Mesodermal cell (in vitro differentiated cells): ENCODE measurements at regions not wholly inside any gene's neighbourhood (a gene's known extent, or its start where the extent isn't known, plus 50 kb on each side); places are given as distances from the start of the nearest gene placed in this dataset.

ENCODE experiments used
- H3K27ac ChIP-seq: 2 replicates; pipeline ENCODE4 v1.7.0; 2013; ENCODE audit warnings: mild to moderate bottlenecking, low read depth, low read length, moderate library complexity; ENCODE audit not compliant: severe bottlenecking
- H3K36me3 ChIP-seq: 2 replicates; pipeline ENCODE4 v1.7.1; 2013; ENCODE audit warnings: mild to moderate bottlenecking, low read length, moderate library complexity; ENCODE audit not compliant: control insufficient read depth, insufficient read depth
- H3K4me1 ChIP-seq: one replicate; pipeline ENCODE4 v1.7.1; 2013; ENCODE audit warnings: mild to moderate bottlenecking, low read length; ENCODE audit not compliant: insufficient read depth, control insufficient read depth, poor library complexity, severe bottlenecking
- H3K4me3 ChIP-seq: 2 replicates; pipeline ENCODE4 v1.7.0; 2013; ENCODE audit warnings: low read length, control low read depth, mild to moderate bottlenecking; ENCODE audit not compliant: insufficient read depth, poor library complexity, severe bottlenecking; ENCODE audit errors: extremely low read depth
- H3K9me3 ChIP-seq: 2 replicates; pipeline ENCODE4 v1.7.1; 2013; ENCODE audit warnings: mild to moderate bottlenecking, low read length, moderate library complexity; ENCODE audit not compliant: control insufficient read depth
- WGBS, 2 experiments: methylation state at CpG; one replicate each; pipeline ENCODE4 v1.1.5; 2013; ENCODE audit warnings: missing lambda C conversion rate in 2 of 2; ENCODE audit not compliant: insufficient coverage in 2 of 2; 5-methylcytosine and 5-hydroxymethylcytosine counted together

DNA sequence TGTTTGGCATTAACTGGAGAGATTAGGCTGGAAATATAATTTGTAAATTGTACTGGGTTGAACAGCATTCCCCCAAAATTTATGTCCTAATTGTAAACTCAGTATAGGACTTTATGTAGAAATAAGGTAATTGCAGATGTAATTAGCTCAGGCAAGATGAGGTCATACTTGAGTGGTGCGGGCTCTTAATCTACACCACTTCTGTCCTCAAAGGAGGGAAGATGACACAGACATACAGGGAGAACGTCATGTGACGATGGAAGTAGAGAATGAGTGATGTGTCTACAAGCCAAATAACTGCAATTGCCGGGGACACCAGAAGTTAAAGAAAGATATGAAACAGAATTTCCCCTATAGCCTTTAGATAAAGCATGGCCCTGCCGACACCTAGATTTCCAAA is 1501.1 kb upstream of the PIK3C3 start:
- WGBS, 2 experiments, result 100% methylated on average over 1 of the region's 5 CpGs; no CpG with 5 or more reads in 1 of the 2 experiments

GRCh38 chr18:40452599-40452998 is 1502.4 kb upstream of the PIK3C3 start:
- 94 to 95% methylated on average over 2 of the region's 2 CpGs for WGBS, 2 experiments

More for the DNA sequence above, 1501.1 kb upstream of the PIK3C3 start:
- Histone ChIP-seq H3K27ac (no peak overlapping the region), H3K9me3 (no peaks in the 10 kb centered on the region), H3K4me1 (no peaks in the 10 kb centered on the region), H3K36me3 (no peaks in the 10 kb centered on the region), H3K4me3 (no peak overlapping the region)

GRCh38 chr18:40450751-40451150 is 1504.3 kb upstream of the PIK3C3 start:
- no peaks in the 10 kb centered on the region for H3K4me1 ChIP-seq
- no peak overlapping the region for H3K4me3 ChIP-seq
- H3K9me3 ChIP-seq, result no peaks in the 10 kb centered on the region

More at GRCh38 chr18:40452599-40452998, 1502.4 kb upstream of the PIK3C3 start:
- no peaks in the 10 kb centered on the region for H3K4me1 ChIP-seq
- no peaks in the 10 kb centered on the region for H3K36me3 ChIP-seq
- H3K4me3 ChIP-seq, result no peak overlapping the region
- no peak overlapping the region for H3K27ac ChIP-seq
- no peaks in the 10 kb centered on the region for H3K9me3 ChIP-seq

GRCh38 chr18:40447820-40448219 is 1507.2 kb upstream of the PIK3C3 start:
- Histone ChIP-seq H3K27ac (no peak overlapping the region), H3K9me3 (no peaks in the 10 kb centered on the region), H3K4me3 (no peak overlapping the region), H3K4me1 (no peaks in the 10 kb centered on the region), H3K36me3 (no peaks in the 10 kb centered on the region)
- WGBS, 2 experiments, result 86% methylated on average over 1 of the region's 1 CpG; no CpG with 5 or more reads in 1 of the 2 experiments

More at GRCh38 chr18:40450751-40451150, 1504.3 kb upstream of the PIK3C3 start:
- no peaks in the 10 kb centered on the region for H3K36me3 ChIP-seq
- H3K27ac ChIP-seq, result no peak overlapping the region

- H3K9me3 ChIP-seq, result no peaks in the 10 kb centered on the region
- no peak overlapping the region for H3K27ac ChIP-seq
- WGBS, 2 experiments, result 88 to 100% methylated on average over 2 to 4 of the region's 7 CpGs
- H3K4me1 ChIP-seq, result no peaks in the 10 kb centered on the region
- H3K36me3 ChIP-seq, result no peaks in the 10 kb centered on the region
- no peak overlapping the region for H3K4me3 ChIP-seq
Observed at GRCh38 chr18:40440088-40440487, 1514.9 kb upstream of the PIK3C3 start.

DNA sequence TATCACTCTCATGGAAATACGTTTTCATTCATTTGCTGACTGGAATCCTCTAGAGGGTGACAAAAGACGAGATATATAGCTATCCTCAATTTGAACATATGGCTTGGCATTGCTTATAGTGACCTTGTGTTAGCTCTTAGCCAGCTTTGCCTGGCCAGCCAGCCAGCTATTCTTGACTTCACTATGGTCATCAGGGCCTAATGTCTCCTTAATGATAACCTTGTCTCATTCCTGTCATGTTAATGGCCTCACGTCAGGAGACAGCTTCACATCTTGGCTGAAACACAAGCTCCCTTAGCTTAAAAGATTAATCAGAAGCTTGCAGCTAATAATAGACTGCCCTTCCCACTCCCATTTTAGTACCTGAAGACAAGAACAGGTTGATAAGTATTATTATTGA is 1517.5 kb upstream of the PIK3C3 start:
- Histone ChIP-seq H3K4me1 (no peaks in the 10 kb centered on the region), H3K36me3 (no peaks in the 10 kb centered on the region), H3K27ac (no peak overlapping the region), H3K4me3 (no peak overlapping the region), H3K9me3 (no peaks in the 10 kb centered on the region)
- 71 to 84% methylated on average over 2 to 3 of the region's 3 CpGs for WGBS, 2 experiments

GRCh38 chr18:40431071-40431985 is 1523.7 kb upstream of the PIK3C3 start:
- Histone ChIP-seq H3K27ac (no peak overlapping the region), H3K36me3 (no peaks in the 10 kb centered on the region), H3K9me3 (no peaks in the 10 kb centered on the region), H3K4me3 (no peak overlapping the region), H3K4me1 (no peaks in the 10 kb centered on the region)
- WGBS, 2 experiments, result 90 to 100% methylated on average over 1 to 4 of the region's 6 CpGs

- Histone ChIP-seq H3K4me3 (no peak overlapping the region), H3K36me3 (no peaks in the 10 kb centered on the region), H3K4me1 (no peaks in the 10 kb centered on the region), H3K9me3 (no peaks in the 10 kb centered on the region), H3K27ac (no peak overlapping the region)
- WGBS, 2 experiments, result 68 to 83% methylated on average over 2 of the region's 2 CpGs
Observed at GRCh38 chr18:40423291-40423690, 1531.7 kb upstream of the PIK3C3 start.

DNA sequence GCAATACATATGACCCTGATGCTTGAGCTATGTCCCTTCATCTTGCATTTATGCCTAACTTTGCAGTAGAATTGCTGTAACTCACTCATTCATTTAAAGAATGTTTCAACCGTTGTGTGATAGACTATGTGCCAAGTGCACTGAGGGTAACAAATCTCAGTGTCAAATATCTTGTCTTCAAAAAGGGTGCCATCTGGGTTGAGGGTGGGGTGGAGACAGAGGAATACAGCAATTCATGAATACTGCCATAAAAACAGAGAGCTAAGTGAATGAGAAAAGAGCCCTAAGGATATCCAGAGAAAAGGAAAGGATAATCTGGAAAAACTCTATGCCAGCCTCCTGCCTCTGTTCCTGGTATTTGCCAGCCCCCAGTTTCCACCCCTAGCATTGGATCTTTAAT is 1534.4 kb upstream of the PIK3C3 start:
- WGBS, 2 experiments, result 83% methylated on average over 1 of the region's 1 CpG; no CpG with 5 or more reads in 1 of the 2 experiments

DNA sequence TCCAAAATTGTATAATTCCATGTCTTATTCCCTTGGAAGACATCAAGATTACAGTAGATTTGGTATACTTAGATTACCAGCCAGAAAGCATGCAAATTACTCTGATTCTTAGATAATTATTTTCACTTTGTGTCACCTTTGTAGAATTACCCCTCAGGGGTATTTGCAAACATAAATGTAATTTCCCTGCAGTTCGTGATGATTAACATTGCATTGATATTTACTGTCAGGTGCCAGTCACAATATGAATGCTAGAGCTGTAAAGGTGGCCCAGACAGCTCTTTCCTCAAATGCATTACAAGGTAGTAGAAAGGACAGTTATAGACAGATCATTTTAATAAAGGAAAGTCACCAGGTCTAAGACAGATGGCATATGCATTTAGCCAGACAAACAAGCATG is 1537.5 kb upstream of the PIK3C3 start:
- Histone ChIP-seq H3K27ac (no peak overlapping the region), H3K36me3 (no peaks in the 10 kb centered on the region), H3K4me3 (no peak overlapping the region), H3K9me3 (no peaks in the 10 kb centered on the region), H3K4me1 (no peaks in the 10 kb centered on the region)
- WGBS, 2 experiments, result 86% methylated on average over 1 of the region's 1 CpG; no CpG with 5 or more reads in 1 of the 2 experiments

More for the DNA sequence above, 1534.4 kb upstream of the PIK3C3 start:
- H3K4me3 ChIP-seq, result no peak overlapping the region
- no peak overlapping the region for H3K27ac ChIP-seq
- no peaks in the 10 kb centered on the region for H3K36me3 ChIP-seq
- H3K9me3 ChIP-seq, result no peaks in the 10 kb centered on the region
- no peaks in the 10 kb centered on the region for H3K4me1 ChIP-seq

- WGBS, 2 experiments, result 88 to 100% methylated on average over 1 to 2 of the region's 3 CpGs
- H3K4me1 ChIP-seq, result no peaks in the 10 kb centered on the region
- H3K9me3 ChIP-seq, result no peaks in the 10 kb centered on the region
- no peak overlapping the region for H3K4me3 ChIP-seq
- no peaks in the 10 kb centered on the region for H3K36me3 ChIP-seq
- no peak overlapping the region for H3K27ac ChIP-seq
Observed at GRCh38 chr18:40415821-40416220, 1539.2 kb upstream of the PIK3C3 start.
